Neural cell (in vitro differentiated cells): ENCODE measurements at regions not wholly inside any gene's neighbourhood (a gene's known extent, or its start where the extent isn't known, plus 50 kb on each side); places are given as distances from the start of the nearest gene placed in this dataset.

Source experiments
- H2AFZ ChIP-seq: fragments of 200-600, 300-800 bp; sonication (generic), shearing (Covaris generic); 2 replicates; pipeline ENCODE4 v1.6.0; 2014; ENCODE audit warnings: low read depth, mild to moderate bottlenecking, antibody characterized with exemption, low read length, moderate library complexity
- H3F3A ChIP-seq: fragments of 200-600 bp; shearing (Covaris generic); 2 replicates; pipeline ENCODE4 v1.6.1; 2016; ENCODE audit warnings: mild to moderate bottlenecking, moderate library complexity, mixed read lengths, antibody characterized with exemption, low read length; ENCODE audit not compliant: insufficient read depth, poor library complexity, severe bottlenecking
- H3K27ac ChIP-seq: fragments of 200-600, 300-800 bp; sonication (generic), shearing (Covaris generic); 2 replicates; pipeline ENCODE4 v1.5.1; 2014; ENCODE audit warnings: mild to moderate bottlenecking, low read length, moderate library complexity
- H3K27me3 ChIP-seq: fragments of 300-800, 200-600 bp; sonication (generic), shearing (Covaris generic); 2 replicates; pipeline ENCODE4 v1.6.0; 2014; ENCODE audit warnings: mild to moderate bottlenecking, low read depth, low read length, moderate library complexity; ENCODE audit not compliant: insufficient read depth
- H3K36me3 ChIP-seq: fragments of 300-800, 200-600 bp; sonication (generic), shearing (Covaris generic); 2 replicates; pipeline ENCODE4 v1.5.1; 2014; ENCODE audit warnings: mild to moderate bottlenecking, antibody characterized with exemption, low read length, moderate library complexity; ENCODE audit not compliant: insufficient read depth
- H3K4me2 ChIP-seq: fragments of 300-800, 200-600 bp; sonication (generic), shearing (Covaris generic); 2 replicates; pipeline ENCODE4 v1.6.0; 2014; ENCODE audit warnings: mild to moderate bottlenecking, low read length
- H3K4me3 ChIP-seq: fragments of 300-800, 200-600 bp; sonication (generic), shearing (Covaris generic); 2 replicates; pipeline ENCODE4 v1.5.1; 2014; ENCODE audit warnings: mild to moderate bottlenecking, low read length, moderate library complexity
- H3K79me2 ChIP-seq: fragments of 200-600 bp; shearing (Covaris generic); replicated peaks from 2 replicates; pipeline ENCODE4 v1.6.0; 2014; ENCODE audit warnings: mild to moderate bottlenecking, low read length, moderate library complexity; ENCODE audit not compliant: insufficient read depth
- H3K9ac ChIP-seq: fragments of 300-800, 200-600 bp; sonication (generic), shearing (Covaris generic); 2 replicates; pipeline ENCODE4 v1.6.1; 2016; ENCODE audit warnings: mild to moderate bottlenecking, low read length, mixed read lengths
- H3K9me2 ChIP-seq: fragments of 200-600 bp; shearing (Covaris generic); 2 replicates; pipeline ENCODE4 v1.6.1; 2016; ENCODE audit warnings: mild to moderate bottlenecking, low read length, mixed read lengths; ENCODE audit not compliant: insufficient read depth
- H3K9me3 ChIP-seq: fragments of 200-600, 300-800 bp; sonication (generic), shearing (Covaris generic); 2 replicates; pipeline ENCODE4 v1.6.1; 2016; ENCODE audit warnings: mild to moderate bottlenecking, mixed run types, low read length, moderate library complexity, mixed read lengths
- H4K20me1 ChIP-seq: fragments of 200-600 bp; shearing (Covaris generic); 2 replicates; pipeline ENCODE4 v1.6.1; 2016; ENCODE audit warnings: mild to moderate bottlenecking, mixed run types; ENCODE audit not compliant: insufficient read depth
- CTCF ChIP-seq: fragments of 450-650 bp; IDR thresholded peaks from 2 replicates; pipeline ENCODE4 v1.5.1; 2014; ENCODE audit warnings: antibody characterized with exemption, mild to moderate bottlenecking, moderate library complexity; ENCODE audit not compliant: poor library complexity, severe bottlenecking
- EP300 ChIP-seq: fragments of 450-650 bp; conservative IDR thresholded peaks from 2 replicates; pipeline ENCODE4 v1.6.1; 2014; ENCODE audit warnings: antibody characterized with exemption, mild to moderate bottlenecking, moderate library complexity; ENCODE audit not compliant: poor library complexity, severe bottlenecking
- EZH2 ChIP-seq: fragments of 200-600, 300-800 bp; shearing (Covaris generic), sonication (generic); IDR thresholded peaks from 2 replicates; pipeline ENCODE4 v1.6.1; 2014; ENCODE audit warnings: antibody characterized with exemption, low read length, borderline replicate concordance, mild to moderate bottlenecking; ENCODE audit not compliant: insufficient read depth, poor library complexity, severe bottlenecking
- MXI1 ChIP-seq: fragments of 450-650 bp; conservative IDR thresholded peaks from 2 replicates; pipeline ENCODE4 v1.6.1; 2014; ENCODE audit warnings: antibody characterized with exemption, mild to moderate bottlenecking; ENCODE audit not compliant: poor library complexity, severe bottlenecking
- POLR2AphosphoS5 ChIP-seq: IDR thresholded peaks from 2 replicates; pipeline ENCODE4 v1.6.1; 2012
- RAD21 ChIP-seq: fragments of 450-650 bp; conservative IDR thresholded peaks from 2 replicates; pipeline ENCODE4 v1.6.1; 2014; ENCODE audit warnings: antibody characterized with exemption, mild to moderate bottlenecking, moderate library complexity
- REST ChIP-seq: IDR thresholded peaks from 2 replicates; pipeline ENCODE4 v1.6.1; 2012; ENCODE audit warnings: borderline replicate concordance
- SMC3 ChIP-seq: fragments of 450-650 bp; conservative IDR thresholded peaks from 2 replicates; pipeline ENCODE4 v1.6.1; 2014; ENCODE audit warnings: antibody characterized with exemption, mild to moderate bottlenecking, moderate library complexity; ENCODE audit not compliant: poor library complexity
- TAF1 ChIP-seq: IDR thresholded peaks from 2 replicates; pipeline ENCODE4 v1.6.1; 2012; ENCODE audit warnings: low read depth

GRCh38 chr2:181371782-181372645 is 85.2 kb upstream of the ITGA4 start:
- Histone ChIP-seq H3K79me2 (no peaks in the 10 kb centered on the region), H3K9me2 (no peaks in the 10 kb centered on the region), H3K36me3 (no peaks in the 10 kb centered on the region), H3K4me3 (no peak overlapping the region), H2AFZ (no peak overlapping the region), H3K27me3 (no peaks in the 10 kb centered on the region), H3K9me3 (no peaks in the 10 kb centered on the region), H3K27ac (no peak overlapping the region), H3K9ac (no peak overlapping the region), H3K4me2 (no peak overlapping the region), H4K20me1 (no peaks in the 10 kb centered on the region), H3F3A (no peaks in the 10 kb centered on the region)
- TF ChIP-seq TAF1 (no peak), MXI1 (no peak), POLR2AphosphoS5 (no peak), SMC3 (no peak), REST (no peak)

- Histone ChIP-seq H3F3A (no peaks in the 10 kb centered on the region), H3K4me3 (no peak overlapping the region), H3K9ac (no peak overlapping the region), H3K9me2 (no peaks in the 10 kb centered on the region), H2AFZ (no peak overlapping the region), H3K36me3 (no peaks in the 10 kb centered on the region), H3K79me2 (no peaks in the 10 kb centered on the region), H3K27me3 (no peaks in the 10 kb centered on the region), H3K27ac (no peak overlapping the region), H4K20me1 (no peaks in the 10 kb centered on the region), H3K4me2 (no peak overlapping the region), H3K9me3 (no peaks in the 10 kb centered on the region)
- TF ChIP-seq TAF1 (no peak), POLR2AphosphoS5 (no peak), MXI1 (no peak), EP300 (no peak), RAD21 (no peak), EZH2 (no peak), CTCF (no peak), SMC3 (no peak), REST (no peak)
Measured at GRCh38 chr2:181372646-181373040, 84.5 kb upstream of the ITGA4 start.
